GM19467 (cell line): ENCODE measurements at regions not wholly inside any gene's neighbourhood (a gene's known extent, or its start where the extent isn't known, plus 50 kb on each side); places are given as distances from the start of the nearest gene placed in this dataset.

Source experiments
- ATAC-seq: cut with Tn5 transposase; IDR thresholded peaks from one replicate; pipeline ENCODE4 v1.9.1; 2021; ENCODE audit warnings: mild to moderate bottlenecking, moderate library complexity; ENCODE audit not compliant: unreplicated experiment

DNA sequence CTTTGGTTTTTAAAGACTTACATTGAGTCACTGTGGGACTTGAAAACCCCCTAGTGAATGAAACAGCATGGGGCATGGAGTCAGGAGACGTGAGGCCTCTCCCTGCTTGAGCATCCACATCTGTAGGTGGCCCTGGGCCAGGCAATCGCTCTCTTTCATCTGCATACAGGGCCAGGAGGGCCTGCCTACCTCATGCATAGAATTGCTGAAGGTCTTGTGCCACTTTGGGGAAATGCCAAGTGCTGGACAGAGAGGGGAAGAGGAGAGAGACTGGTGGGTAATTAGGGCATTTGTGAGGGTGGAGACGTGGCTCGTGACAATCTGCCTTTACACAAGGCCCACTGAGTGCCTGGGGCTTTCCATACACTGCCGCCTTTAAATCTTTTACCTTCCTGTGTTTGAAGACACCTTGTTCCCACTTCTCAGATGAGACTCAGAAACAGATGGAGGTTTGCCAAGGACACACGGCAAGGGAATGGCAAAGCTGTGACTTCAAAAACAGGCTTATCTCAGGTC lies 322.2 kb upstream of the HS6ST1 start:
- no peak for ATAC-seq

- no peak for ATAC-seq
Measured at GRCh38 chr2:128641421-128642080, 322.9 kb upstream of the HS6ST1 start.

DNA sequence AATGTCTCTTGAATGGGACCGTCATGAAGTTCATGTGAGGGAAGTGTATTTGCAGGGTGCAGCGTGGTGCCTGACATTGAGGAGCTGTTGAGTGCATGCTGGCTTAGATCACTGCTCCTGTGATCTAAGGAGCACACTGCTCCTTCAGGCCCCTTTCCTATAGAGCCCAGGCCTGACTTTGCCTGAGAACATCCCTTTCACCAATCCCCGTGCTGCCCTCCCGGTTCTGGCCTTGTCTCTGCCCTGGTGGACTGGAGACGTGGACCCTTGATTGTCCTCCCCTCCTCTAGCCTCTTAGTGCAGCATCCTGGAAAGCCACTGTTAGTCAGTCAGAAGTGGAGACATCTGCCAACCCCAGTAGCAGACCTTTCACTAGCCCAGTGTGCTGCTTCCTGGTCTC lies 323.6 kb upstream of the HS6ST1 start:
- no peak for ATAC-seq

DNA sequence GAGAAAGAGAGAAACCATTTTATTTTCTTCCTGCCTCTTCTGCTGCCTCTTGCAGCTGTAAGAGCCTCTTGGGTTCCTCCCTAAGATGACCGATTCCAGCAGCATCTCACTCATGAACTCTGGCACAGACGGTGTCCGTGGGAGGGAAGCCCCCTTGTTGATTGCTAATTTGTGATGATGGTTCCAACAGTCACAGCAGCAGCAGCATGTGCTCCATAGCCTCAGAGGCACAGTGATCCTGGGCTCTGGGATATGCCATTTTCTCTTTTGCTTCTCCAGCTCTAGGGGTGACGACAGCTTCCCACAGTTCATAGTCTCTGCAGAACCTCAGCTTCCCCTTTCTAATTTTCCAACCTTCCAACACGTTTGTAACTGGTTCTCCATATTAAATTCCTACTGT lies 324.2 kb upstream of the HS6ST1 start:
- ATAC-seq: no peak

GRCh38 chr2:128643221-128644065 lies 324.8 kb upstream of the HS6ST1 start:
- ATAC-seq: no peak

DNA sequence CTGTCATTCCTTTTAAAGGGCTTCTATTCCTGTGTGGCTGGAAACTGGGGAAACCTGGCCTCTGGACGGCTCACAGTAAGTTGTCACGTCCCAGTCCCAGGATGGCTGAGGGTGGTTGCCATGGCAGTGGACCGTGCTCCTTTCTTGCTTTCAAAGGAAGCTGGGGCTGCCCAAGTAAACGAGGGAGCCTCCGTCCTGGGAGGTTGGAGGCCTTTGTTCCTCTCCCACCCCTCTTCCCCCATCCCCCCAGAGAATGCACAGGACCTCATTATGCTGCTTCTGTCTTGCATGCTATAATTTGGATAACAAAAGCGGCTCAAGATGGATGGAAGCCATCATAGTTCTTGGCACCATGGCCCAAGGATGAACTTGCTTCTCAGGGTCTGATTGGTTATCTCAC lies 325.5 kb upstream of the HS6ST1 start:
- no peak for ATAC-seq

DNA sequence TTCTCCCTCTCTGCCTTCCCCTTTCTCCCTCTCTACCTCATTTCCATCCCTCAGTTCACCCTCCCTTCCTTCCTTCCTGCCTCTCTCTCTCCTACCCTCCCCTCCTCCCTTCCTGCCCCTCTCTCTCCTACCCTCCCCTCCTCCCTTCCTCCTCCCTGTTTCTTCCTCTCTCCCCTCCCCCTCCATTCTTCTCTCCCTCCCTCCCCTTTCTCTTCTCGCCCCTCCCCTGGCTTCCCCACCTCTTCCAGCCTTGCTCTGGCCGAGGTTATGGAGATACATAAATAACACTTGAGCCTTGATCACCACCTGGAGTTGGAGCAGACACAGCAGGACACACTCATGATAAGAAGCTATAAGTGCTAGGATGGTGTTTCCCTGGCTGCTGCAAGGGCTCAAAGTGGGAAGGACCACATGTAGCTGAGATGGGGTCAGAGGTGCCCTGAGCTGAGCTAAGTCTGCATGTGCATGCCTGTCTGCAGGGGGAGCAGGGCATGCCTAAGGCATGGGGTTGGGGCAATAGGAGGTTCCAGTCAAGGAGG lies 326.1 kb upstream of the HS6ST1 start:
- no peak for ATAC-seq

GRCh38 chr2:128645631-128646030 lies 327.0 kb upstream of the HS6ST1 start:
- no peak for ATAC-seq

- ATAC-seq: no peak
Measured at GRCh38 chr2:128646091-128646490, 327.4 kb upstream of the HS6ST1 start.

DNA sequence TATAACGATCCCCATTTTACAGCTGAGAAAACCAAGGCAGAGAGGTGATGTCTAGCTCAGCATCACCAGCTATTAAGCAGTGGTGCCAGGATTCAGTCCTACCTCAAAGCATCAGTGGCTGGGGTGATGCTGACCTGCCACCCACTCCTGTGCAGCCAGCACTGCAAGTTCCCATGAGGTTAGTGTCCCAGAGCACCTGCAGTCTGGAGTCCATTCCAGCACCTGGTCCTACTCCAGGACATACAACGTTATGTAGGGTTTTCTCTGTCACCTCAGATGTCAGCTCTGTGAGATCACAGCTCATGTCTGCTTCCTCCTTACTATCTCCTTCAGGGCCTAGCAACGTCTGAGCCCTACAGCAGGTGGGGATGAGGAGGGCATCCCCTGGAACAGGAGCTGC lies 328.0 kb upstream of the HS6ST1 start:
- no peak for ATAC-seq

- ATAC-seq: no peak
Measured at GRCh38 chr2:128651000-128651399, 332.3 kb upstream of the HS6ST1 start.

DNA sequence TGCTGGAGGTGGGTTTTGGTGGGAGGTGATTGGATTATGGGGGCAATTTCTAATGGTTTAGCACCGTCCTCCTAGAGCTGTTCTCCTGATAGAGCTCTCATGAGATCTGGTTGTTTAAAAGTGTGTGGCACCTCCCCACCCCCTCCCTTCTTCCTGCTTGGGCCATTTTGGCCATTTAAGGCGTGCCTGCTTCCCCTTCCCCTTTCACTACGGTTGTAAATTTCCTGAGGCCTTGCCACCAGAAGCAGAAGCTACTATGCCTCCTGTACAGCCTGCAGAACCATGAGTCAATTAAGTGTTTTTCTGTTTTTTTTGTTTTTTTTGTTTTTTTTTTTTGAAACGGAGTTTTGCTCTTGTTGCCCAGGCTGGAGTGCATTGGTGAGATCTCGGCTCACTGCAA lies 335.7 kb upstream of the HS6ST1 start:
- ATAC-seq: no peak

DNA sequence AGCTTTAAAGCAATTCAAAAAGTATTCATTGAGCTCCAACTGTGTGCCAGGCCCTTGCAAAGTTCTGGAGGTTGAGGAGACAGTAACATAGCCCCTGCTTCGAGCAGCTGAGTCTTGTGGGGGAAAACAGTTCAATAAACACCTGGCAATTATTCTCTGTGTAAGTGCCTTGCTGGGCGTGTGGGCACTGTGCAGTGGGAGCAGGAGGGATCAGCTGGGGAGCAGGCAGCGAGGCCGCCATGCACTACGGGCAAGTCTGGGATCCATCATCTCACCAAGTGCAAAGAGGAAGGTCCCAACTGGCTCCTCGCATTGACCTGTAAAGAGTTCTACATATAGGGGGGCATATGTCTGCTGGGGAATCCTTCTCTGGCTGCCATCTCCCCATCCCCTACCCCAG lies 342.2 kb upstream of the HS6ST1 start:
- no peak for ATAC-seq

DNA sequence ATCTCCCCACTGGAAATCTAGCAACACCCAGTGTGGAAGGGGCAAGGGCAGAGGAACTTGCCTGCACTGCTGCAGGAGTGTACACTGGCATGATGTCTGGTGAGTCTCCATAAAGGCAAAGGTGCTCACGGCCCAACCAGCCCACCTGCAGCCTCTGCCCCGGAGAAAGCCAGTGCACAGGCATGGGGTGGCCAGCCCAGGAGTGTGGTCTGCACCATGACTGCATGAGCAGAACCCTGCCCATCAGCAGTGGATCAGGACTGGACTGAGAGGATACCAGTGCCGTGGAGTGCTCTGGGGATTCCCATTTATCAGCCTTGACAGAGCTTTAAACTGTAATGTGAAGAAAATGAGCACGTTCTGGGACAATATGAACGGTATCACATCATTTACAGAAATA lies 342.6 kb upstream of the HS6ST1 start:
- ATAC-seq: no peak

- ATAC-seq: no peak
Measured at GRCh38 chr2:128662051-128662471, 343.4 kb upstream of the HS6ST1 start.

DNA sequence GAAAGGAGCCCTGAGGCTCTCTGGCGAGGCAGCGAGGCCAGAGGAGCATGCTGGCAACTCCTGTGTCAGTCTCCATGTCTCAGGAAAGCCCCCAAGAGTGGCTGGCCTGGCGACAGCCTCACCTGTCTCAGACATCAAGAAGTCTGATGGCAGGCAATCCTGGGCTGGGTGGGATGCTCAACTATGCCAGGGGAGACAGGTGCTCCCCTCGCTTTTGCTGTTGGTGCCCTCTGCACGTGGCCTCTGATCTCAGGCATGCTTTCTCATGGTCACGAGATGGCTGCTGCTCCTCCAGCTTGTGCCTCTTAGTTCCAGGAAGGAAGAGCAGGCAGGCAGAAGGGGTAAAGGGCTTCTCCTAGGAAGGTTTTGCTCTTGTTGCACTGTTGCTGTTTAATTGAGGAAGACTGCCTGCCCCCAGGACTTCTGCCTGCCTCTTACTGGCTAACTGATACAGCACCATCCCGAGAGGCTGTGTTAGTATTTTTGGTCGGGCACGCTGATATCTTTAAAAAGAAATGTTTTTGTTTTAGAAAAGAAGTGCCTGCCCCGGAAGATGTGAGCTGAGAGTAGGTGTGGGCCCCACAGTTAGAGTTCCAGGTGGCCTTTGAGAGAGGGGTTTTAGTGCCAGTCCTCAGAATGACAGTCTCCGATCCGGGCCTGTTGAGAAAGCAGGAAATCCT lies 344.8 kb upstream of the HS6ST1 start:
- no peak for ATAC-seq

DNA sequence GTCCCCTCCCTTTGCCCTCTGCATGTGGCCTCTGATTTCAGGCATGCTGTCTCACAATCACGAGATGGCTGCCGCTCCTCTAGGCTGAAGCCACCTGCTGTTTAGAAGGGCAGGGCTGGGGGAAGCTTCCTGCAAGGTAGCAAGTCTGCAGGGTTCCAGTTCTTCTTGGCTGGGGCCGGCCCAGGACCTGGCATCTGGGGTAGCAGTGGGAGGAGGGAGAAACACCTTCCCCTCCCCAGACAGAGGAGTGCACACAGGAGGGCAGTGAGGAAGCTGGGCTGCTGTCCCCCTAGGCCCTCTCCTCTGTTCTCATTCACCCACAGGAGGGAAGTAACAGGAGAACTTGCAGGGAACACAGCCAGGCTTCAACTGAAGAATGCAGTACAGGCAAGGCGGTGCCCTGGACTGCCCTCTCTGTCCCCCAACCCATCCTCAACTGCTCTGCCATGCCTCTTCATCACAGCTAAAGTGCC lies 345.9 kb upstream of the HS6ST1 start:
- ATAC-seq: no peak

GRCh38 chr2:128665113-128665512 lies 346.4 kb upstream of the HS6ST1 start:
- no peak for ATAC-seq

DNA sequence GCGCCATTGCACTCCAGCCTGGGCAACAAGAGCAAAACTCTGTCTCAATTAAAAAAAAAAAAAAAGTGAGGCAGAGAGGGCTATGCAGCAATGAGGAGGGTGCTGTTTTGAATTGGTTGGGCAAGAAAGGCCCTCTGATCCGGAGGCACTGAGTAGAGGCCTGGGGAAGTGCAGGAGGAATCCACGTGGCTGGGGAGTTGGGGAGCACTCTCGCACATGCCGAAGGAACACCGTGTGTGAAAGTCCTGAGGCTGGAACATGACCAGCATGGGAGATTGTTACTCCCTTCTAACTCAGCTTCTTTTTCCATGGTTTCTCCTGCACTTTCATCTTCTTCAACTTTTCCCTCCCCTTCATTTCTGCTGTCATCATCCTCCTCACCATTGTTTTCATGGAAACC lies 347.9 kb upstream of the HS6ST1 start:
- ATAC-seq: no peak

DNA sequence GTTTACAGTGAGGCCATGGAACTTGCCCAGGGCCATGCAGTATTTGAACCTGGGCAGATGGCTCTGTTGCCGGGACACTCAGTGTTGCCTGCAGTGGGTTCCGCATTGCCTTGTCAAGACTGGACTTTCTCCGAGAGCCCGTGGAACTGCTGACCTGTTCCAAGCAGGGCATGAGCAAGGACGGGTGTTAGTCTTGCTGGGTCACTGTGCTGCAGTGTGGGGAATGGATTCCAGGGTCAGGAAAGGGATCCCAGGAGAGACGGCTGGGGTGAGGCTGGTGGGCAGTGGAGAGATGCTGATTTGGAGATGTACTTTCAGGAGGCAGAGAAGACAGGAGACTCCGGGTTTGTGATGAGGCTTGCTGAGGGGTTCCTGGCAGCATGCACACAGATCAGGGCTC lies 348.7 kb upstream of the HS6ST1 start:
- ATAC-seq: no peak

DNA sequence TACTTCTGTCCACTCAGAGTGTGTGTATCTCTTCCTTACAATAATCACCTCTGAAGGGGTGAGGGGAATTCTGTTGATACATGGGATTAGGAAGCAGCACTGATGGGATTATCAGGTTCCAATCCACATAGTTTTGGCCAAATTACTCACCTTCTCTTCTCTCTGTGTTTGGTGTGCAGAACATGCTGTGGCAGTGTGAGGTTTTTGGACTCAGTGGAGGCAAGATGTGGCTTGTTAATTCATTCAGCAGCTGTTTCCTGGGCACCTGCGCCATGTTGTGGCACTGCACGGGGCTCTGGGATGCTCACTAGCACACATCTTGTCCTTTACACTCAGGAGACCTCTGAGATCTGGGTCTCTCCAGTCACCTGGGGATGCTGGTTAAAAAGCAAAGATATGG lies 350.3 kb upstream of the HS6ST1 start:
- ATAC-seq: no peak
